Stimulated activated CD8-positive, alpha-beta memory T cell treated with anti-CD3 and anti-CD28 coated beads, Interleukin-2, amount 100 ng/mL, for 48 hours (primary cell): ENCODE measurements at regions not wholly inside any gene's neighbourhood (a gene's known extent, or its start where the extent isn't known, plus 50 kb on each side); places are given as distances from the start of the nearest gene placed in this dataset.

Experiments used
- DNase-seq, 2 donors: peaks; one replicate each; pipeline ENCODE4 v3.0.0-alpha.2; 2020; ENCODE audit warnings: low read depth in 2 of 2

DNA sequence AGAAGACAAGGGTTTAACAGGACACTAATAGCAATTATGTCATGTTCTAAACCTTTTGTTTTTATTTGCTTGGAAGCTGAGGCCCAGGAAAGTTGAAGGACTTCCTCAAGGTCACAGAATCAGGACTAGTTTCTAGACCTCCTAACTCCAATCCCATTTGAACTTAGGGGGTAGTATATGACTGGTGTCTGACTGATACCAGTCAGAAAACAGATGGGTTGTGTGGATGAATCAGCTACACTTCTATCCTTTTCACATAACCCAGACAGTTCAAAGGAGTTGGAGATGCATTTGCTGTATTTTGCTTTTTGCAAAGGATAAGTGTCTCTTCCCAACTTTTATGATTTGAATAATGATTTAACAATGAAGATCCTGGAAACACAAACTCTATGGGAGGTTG lies 322.5 kb downstream of the HLX start:
- no peak for DNase-seq

- DNase-seq = peak; percentile 51 to 53
Observed at GRCh38 chr1:221203224-221204054, 324.2 kb downstream of the HLX start.

DNA sequence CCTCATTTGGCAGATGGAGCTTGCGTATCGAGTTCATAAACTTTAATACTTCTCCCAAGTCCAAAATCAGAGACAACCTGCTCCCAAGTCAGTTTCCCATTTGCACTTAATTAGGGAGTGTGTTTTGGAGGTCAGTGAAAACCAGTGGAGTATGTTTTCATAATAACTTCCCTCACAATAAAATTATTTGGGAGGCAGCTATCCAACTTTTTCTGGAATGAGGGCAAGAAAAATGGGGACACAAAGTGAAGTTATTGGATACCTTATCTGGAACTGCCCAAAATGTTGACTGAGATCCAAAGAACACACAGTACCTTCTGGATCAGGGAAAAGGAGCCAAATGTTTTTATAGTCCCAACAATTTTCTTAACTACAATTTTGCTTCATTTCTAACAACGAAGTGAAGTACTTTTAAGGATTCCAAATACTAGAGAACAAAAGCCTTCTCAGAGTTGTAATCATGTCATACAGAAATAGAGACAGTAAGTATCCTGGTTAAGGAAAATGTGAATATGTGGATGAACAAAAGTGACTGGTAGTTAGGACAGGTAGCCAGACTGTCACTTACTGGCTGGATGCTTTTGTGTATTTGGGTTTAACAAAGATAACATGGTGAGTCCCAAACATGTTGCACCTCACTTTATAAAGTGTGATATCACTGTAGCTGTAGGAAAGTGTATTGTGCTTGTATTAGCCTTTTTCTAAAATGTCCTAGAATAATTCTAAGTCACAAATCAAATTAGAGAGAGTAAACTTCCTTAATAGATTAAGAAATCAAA lies 325.0 kb downstream of the HLX start:
- DNase-seq = no peak

DNA sequence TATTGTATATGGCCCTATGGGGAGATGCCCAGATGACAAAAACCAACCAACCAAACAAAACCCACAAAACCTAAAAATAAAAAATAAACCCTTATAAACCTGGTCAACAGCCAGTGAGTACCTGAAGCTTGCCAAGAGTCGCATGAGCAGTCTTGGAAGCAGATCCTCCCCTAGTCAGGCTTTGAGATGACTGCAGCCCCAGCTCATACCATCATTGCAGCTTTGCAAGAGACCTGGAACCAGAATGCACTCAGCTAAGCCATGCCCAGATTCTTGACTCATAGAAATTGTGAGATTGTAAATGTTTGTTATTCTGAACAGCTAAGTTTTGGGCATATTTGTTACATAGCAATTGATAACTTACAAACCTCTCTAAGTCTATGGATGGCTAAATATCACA lies 326.8 kb downstream of the HLX start:
- no peak for DNase-seq

DNA sequence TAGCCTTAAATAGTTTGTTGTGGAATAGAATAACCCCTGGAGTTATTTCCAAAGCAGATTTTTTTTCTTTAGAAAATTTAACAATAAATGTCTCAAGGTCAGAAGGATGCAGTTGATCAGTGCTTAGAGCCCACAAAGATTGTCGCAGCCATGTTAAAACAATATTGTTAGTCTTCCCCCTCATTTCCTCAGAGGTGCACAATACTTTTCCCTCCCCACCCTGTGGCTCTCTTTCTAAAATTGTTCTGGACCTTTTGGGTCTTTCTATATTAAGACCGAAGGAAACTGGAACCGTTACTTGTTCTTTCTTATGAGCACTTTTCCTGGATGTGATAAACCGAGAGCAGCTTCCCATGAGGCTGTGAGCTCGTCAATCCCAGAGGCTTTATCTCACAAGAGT lies 333.7 kb downstream of the HLX start:
- no peak for DNase-seq

- DNase-seq = no peak
Observed at GRCh38 chr1:221217029-221217428, 337.8 kb downstream of the HLX start.

DNA sequence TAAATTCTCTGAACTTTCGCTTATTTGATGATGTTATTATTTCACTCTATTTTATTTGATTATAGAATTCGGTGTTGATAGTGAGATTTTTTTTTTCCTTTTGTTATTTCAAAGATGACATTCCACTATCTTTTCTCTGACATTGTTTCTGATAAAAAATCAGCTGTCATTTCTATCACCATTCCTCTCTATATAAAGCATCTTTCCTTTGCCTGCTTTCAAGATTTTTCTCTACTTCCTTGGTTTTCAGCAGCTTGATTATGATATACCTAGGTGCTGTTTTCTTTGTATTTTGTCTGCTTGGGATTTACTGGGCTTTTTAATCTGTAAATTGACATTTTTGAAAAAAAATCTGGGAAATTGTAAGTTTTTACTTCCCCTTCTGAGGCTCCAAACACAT lies 344.0 kb downstream of the HLX start:
- DNase-seq = no peak

DNA sequence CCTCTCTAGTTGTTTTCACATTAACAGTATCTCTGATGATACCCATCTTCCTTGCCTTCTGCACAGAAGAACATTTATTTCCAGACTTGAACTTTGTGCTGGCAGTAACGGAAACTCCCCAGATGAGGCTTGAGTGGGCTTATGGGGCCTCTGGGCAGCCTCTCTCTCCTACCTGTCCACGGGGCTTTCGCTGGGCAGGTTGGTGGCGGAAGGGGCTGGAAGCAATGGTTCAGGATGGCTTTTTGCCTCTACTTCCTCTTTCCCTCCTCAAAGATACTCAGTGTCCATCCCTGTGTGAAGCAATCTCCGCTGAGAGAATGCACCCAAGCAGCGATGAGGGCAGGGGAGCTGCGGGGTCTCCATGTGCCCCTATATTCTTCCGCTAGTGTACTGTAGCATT lies 348.2 kb downstream of the HLX start:
- DNase-seq = no peak

GRCh38 chr1:221227872-221228337 lies 348.7 kb downstream of the HLX start:
- peak in 1 of 2 donors; percentile 4 for DNase-seq

DNA sequence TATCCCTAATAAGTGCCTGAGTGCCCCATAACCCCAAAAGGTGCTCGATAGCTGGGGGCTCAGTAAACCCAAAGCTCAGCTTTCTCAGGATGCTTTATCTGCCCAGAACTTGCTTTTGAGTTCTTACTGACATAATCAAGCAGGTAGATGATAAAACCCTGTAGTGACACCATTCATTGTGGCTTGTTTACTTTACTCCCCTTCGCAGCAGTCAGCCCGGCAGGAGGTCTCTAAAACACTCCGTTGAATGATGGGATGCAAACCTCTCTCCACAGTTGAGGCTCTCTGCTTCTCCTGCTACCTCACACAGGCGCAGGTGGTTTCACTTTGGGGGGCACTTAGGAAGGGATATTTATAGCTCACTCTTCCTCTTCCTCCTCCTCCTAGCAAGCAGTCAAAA lies 349.4 kb downstream of the HLX start:
- DNase-seq = no peak

- no peak for DNase-seq
Observed at GRCh38 chr1:221230605-221231004, 351.4 kb downstream of the HLX start.

DNA sequence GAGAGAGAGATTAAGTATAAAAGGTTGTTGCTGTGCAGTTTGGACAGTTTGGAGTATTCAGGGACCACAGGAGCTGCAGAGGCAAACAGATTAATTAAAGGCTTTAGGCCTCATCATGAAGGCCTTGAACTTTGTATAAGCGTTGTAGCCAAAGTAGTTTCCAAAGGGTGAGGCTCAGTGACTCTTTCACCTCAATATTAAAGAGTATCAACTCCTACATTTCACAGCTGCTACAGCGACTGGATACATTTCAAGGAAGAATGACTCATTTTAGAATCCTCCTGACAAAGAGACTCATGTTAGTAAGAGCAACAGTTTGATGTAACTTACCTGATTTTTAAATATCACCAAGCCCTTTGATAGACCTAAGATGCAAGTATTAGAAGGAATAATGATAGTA lies 355.5 kb downstream of the HLX start:
- DNase-seq = no peak

- no peak for DNase-seq
Observed at GRCh38 chr1:221237587-221237986, 358.3 kb downstream of the HLX start.

GRCh38 chr1:221239181-221239580 lies 359.9 kb downstream of the HLX start:
- no peak for DNase-seq

- no peak for DNase-seq
Observed at GRCh38 chr1:221239792-221240191, 360.5 kb downstream of the HLX start.

GRCh38 chr1:221240690-221241089 lies 361.4 kb downstream of the HLX start:
- DNase-seq = no peak

DNA sequence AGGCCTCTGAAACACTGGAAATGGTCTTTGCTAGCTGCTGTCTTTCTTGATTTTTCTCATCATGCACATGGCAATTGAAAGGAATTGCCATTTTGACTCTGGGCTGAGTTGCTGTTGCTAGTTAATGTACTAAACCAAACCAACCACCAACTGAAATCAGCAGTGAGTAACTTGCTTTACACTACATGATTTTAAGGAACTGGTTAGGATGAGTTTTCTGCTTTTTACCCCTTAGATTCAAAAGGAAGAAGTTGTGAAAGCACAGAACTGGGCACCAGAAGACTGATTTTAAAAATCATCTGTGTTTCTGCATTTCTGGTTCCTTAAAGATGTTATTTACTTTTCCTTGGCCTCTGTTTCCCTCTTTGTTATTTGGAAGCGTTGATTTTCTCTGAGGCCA lies 361.9 kb downstream of the HLX start:
- no peak for DNase-seq

DNA sequence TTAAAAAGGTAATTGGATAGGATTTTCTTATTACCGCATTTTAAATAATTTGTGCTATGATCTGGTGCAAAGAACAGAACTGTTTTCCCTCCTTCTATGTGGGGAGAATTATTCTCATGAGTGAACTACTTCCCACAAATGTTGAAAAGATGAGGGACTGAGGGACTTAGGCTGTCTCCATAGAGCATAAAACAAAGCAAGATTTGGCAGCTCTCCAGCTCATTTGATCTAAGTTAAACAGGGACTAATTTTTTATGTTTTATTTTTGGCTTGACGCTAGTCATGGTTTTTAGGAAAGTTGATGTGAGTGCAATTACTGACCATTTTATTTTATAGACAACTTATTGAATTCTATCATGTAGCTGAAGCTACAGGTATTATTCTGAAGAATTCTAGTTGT lies 362.3 kb downstream of the HLX start:
- no peak for DNase-seq

- no peak for DNase-seq
Observed at GRCh38 chr1:221246067-221246466, 366.8 kb downstream of the HLX start.

DNA sequence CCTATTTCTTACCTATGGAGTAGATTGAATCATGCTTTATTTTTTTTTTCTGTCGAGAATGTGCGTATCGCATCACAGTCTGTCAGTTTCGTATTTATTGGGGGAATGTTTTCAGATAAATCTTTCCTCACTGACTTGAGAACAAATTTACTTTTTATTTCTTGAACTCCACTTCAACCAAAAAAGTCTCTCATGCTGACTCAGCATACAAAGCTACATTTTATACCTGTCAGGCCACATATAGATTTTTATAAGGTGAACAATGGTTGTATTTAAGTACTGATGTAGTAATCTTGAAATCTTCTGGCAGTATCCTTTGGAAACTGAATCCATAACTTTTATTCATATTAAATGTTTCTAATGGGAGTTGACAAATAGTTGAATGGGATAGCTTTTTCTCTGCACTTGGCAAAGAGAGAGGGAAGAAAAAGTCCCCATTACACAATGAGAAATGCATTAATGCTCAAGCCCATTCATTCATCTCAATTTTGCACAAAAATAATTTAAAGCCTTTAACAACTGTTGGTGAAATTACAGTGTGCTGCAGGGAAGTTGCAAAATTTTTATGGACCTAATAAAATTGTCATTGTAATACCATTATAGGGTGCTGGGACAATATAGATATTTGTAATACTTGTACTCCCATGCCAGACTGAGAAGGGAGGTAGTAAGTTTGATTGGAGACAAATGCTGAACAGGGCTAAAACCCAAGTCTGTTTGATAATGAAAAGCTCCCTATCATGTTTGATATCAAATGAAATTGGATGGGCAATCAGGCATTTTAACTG lies 367.6 kb downstream of the HLX start:
- DNase-seq = no peak

- no peak for DNase-seq
Observed at GRCh38 chr1:221251580-221251979, 372.3 kb downstream of the HLX start.

- DNase-seq = no peak
Observed at GRCh38 chr1:221254813-221255212, 375.6 kb downstream of the HLX start.
